ENCODE measurements at regions not wholly inside any gene's neighbourhood (a gene's known extent, or its start where the extent isn't known, plus 50 kb on each side); places are given as distances from the start of the nearest gene placed in this dataset.

GRCh38 chr13:73820285-73820684, 313.9 kb downstream of the KLF12 start:
- Histone ChIP-seq H3K9me3 (no peaks in the 10 kb centered on the region), H3K27ac (no peak overlapping the region), H3K4me3 (no peak overlapping the region), H3K27me3 (replicated peaks; ENCODE audit: insufficient read depth) (no peaks in the 10 kb centered on the region), H3K36me3 (no peaks in the 10 kb centered on the region), H3K4me1 (ENCODE audit: control insufficient read depth in 1 of 2, low read depth in 2 of 2) (peaks cover 0 to 3% of the 10 kb centered on the region in 2 donors)
- no peak for ATAC-seq (ENCODE audit: insufficient number of reproducible peaks, low FRiP score, low read depth)
- TF ChIP-seq, protein P1, sequence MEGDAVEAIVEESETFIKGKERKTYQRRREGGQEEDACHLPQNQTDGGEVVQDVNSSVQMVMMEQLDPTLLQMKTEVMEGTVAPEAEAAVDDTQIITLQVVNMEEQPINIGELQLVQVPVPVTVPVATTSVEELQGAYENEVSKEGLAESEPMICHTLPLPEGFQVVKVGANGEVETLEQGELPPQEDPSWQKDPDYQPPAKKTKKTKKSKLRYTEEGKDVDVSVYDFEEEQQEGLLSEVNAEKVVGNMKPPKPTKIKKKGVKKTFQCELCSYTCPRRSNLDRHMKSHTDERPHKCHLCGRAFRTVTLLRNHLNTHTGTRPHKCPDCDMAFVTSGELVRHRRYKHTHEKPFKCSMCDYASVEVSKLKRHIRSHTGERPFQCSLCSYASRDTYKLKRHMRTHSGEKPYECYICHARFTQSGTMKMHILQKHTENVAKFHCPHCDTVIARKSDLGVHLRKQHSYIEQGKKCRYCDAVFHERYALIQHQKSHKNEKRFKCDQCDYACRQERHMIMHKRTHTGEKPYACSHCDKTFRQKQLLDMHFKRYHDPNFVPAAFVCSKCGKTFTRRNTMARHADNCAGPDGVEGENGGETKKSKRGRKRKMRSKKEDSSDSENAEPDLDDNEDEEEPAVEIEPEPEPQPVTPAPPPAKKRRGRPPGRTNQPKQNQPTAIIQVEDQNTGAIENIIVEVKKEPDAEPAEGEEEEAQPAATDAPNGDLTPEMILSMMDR (IDR thresholded peaks at IDR 0.05), result no peak
- DNase-seq (ENCODE audit: low spot score), result no peak

GRCh38 chr13:73819711-73820110, 314.5 kb downstream of the KLF12 start:
- Histone ChIP-seq H3K27me3 (replicated peaks; ENCODE audit: insufficient read depth) (no peaks in the 10 kb centered on the region), H3K9me3 (no peaks in the 10 kb centered on the region), H3K4me1 (ENCODE audit: control insufficient read depth in 1 of 2, low read depth in 2 of 2) (peaks cover 0 to 3% of the 10 kb centered on the region in 2 donors), H3K4me3 (no peak overlapping the region), H3K36me3 (no peaks in the 10 kb centered on the region), H3K27ac (no peak overlapping the region)
- ATAC-seq (ENCODE audit: insufficient number of reproducible peaks, low FRiP score, low read depth) (no peak), DNase-seq (ENCODE audit: low spot score) (no peak)
- TF ChIP-seq, protein P1 (IDR thresholded peaks at IDR 0.05), result no peak

GRCh38 chr13:73816702-73817101, 317.5 kb downstream of the KLF12 start:
- no peak for DNase-seq (ENCODE audit: low spot score)
- Histone ChIP-seq H3K4me3 (no peak overlapping the region), H3K27ac (no peak overlapping the region), H3K27me3 (replicated peaks; ENCODE audit: insufficient read depth) (no peaks in the 10 kb centered on the region), H3K4me1 (ENCODE audit: control insufficient read depth in 1 of 2, low read depth in 2 of 2) (no peaks in the 10 kb centered on the region), H3K9me3 (no peaks in the 10 kb centered on the region), H3K36me3 (peaks cover 5% of the 10 kb centered on the region)
- no peak for ATAC-seq (ENCODE audit: insufficient number of reproducible peaks, low FRiP score, low read depth)
- TF ChIP-seq, protein P1 (IDR thresholded peaks at IDR 0.05), result no peak

GRCh38 chr13:73815796-73816195, 318.4 kb downstream of the KLF12 start:
- peaks cover 5% of the 10 kb centered on the region for H3K36me3 ChIP-seq
- no peak for ATAC-seq (ENCODE audit: insufficient number of reproducible peaks, low FRiP score, low read depth)
- H3K4me1 ChIP-seq (ENCODE audit: control insufficient read depth in 1 of 2, low read depth in 2 of 2), result no peaks in the 10 kb centered on the region
- H3K27me3 ChIP-seq (replicated peaks; ENCODE audit: insufficient read depth), result no peaks in the 10 kb centered on the region
- TF ChIP-seq, protein P1 (IDR thresholded peaks at IDR 0.05), result no peak
- no peak for DNase-seq (ENCODE audit: low spot score)
- no peak overlapping the region for H3K4me3 ChIP-seq
- no peak overlapping the region for H3K27ac ChIP-seq
- H3K9me3 ChIP-seq, result no peaks in the 10 kb centered on the region

GRCh38 chr13:73810647-73811046, 323.6 kb downstream of the KLF12 start:
- DNase-seq (ENCODE audit: low spot score), result no peak
- H3K9me3 ChIP-seq, result no peaks in the 10 kb centered on the region
- H3K27ac ChIP-seq, result no peak overlapping the region
- no peaks in the 10 kb centered on the region for H3K27me3 ChIP-seq (replicated peaks; ENCODE audit: insufficient read depth)
- H3K4me1 ChIP-seq (ENCODE audit: control insufficient read depth in 1 of 2, low read depth in 2 of 2), result no peaks in the 10 kb centered on the region
- TF ChIP-seq, protein P1 (IDR thresholded peaks at IDR 0.05), result no peak
- ATAC-seq (ENCODE audit: insufficient number of reproducible peaks, low FRiP score, low read depth), result no peak
- H3K4me3 ChIP-seq, result no peak overlapping the region
- peaks cover 5% of the 10 kb centered on the region for H3K36me3 ChIP-seq
